ENCODE measurements at regions not wholly inside any gene's neighbourhood (a gene's known extent, or its start where the extent isn't known, plus 50 kb on each side); places are given as distances from the start of the nearest gene placed in this dataset.
"Not testable (repeated sequence)": the region's sequence is repeated elsewhere in the genome, so short reads cannot be mapped to it uniquely, and the experiment has no call there.

DNA sequence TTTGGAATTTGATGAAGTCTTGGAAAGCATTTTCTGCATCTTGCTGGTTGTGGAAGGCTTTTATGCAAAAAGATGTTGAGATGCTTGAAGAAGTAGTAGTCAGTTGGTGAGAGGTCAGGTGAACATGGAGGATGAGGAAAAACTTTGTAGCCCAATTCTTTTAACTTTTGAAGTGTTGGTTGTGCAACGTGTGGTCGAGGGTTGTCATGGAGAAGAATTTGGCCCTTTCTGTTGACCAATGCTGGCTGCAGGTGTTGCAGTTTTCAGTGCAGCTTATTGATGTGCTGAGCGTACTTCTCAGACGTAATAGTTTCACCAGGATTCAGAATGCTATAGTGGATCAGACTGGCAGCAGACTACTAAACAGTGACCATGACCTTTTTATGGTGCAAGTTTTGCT lies 508.4 kb upstream of the MAP2 start (continued):
- TF ChIP-seq, protein P1, sequence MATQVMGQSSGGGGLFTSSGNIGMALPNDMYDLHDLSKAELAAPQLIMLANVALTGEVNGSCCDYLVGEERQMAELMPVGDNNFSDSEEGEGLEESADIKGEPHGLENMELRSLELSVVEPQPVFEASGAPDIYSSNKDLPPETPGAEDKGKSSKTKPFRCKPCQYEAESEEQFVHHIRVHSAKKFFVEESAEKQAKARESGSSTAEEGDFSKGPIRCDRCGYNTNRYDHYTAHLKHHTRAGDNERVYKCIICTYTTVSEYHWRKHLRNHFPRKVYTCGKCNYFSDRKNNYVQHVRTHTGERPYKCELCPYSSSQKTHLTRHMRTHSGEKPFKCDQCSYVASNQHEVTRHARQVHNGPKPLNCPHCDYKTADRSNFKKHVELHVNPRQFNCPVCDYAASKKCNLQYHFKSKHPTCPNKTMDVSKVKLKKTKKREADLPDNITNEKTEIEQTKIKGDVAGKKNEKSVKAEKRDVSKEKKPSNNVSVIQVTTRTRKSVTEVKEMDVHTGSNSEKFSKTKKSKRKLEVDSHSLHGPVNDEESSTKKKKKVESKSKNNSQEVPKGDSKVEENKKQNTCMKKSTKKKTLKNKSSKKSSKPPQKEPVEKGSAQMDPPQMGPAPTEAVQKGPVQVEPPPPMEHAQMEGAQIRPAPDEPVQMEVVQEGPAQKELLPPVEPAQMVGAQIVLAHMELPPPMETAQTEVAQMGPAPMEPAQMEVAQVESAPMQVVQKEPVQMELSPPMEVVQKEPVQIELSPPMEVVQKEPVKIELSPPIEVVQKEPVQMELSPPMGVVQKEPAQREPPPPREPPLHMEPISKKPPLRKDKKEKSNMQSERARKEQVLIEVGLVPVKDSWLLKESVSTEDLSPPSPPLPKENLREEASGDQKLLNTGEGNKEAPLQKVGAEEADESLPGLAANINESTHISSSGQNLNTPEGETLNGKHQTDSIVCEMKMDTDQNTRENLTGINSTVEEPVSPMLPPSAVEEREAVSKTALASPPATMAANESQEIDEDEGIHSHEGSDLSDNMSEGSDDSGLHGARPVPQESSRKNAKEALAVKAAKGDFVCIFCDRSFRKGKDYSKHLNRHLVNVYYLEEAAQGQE (IDR thresholded peaks at IDR 0.05; ENCODE audit: low read depth, low read length), result no peak
- TF ChIP-seq RAD21 (IDR thresholded peaks at IDR 0.05; ENCODE audit: low read length), result no peak
- TF ChIP-seq FOSL2 (IDR thresholded peaks at IDR 0.05; ENCODE audit: borderline replicate concordance, low read depth), result no peak

- no peak for DNase-seq
- Histone ChIP-seq H3F3A (replicated peaks; ENCODE audit: insufficient read depth) (no peaks in the 10 kb centered on the region), H3K4me2 (no peak overlapping the region), H3K36me3 (replicated peaks in 1 of 2; ENCODE audit: control insufficient read depth in 1 of 2, insufficient read depth in 2 of 2, low read length in 1 of 2) (no peaks in the 10 kb centered on the region), H2AFZ (ENCODE audit: low read depth) (no peak overlapping the region), H4K20me1 (ENCODE audit: insufficient read depth) (no peaks in the 10 kb centered on the region), H3K27ac (ENCODE audit: low read depth in 2 of 2, low read length in 1 of 2) (no peak overlapping the region), H3K9ac (no peak overlapping the region), H3K9me2 (no peaks in the 10 kb centered on the region), H3K27me3 (ENCODE audit: insufficient read depth) (no peaks in the 10 kb centered on the region), H3K9me3 (no peaks in the 10 kb centered on the region), H3K79me2 (ENCODE audit: insufficient read depth) (no peaks in the 10 kb centered on the region), H3K4me3 (ENCODE audit: low read depth in 2 of 2, low read length in 1 of 2) (no peak overlapping the region), H3K4me1 (ENCODE audit: control insufficient read depth in 1 of 2, insufficient read depth in 2 of 2, low read depth in 1 of 2, low read length in 1 of 2) (no peaks in the 10 kb centered on the region)
- TF ChIP-seq ELF1 (IDR thresholded peaks at IDR 0.05) (no peak), FOXM1 (IDR thresholded peaks at IDR 0.05; ENCODE audit: low read depth) (no peak), GABPA (IDR thresholded peaks at IDR 0.05; ENCODE audit: low read depth) (no peak), SIN3A (IDR thresholded peaks at IDR 0.05; ENCODE audit: borderline replicate concordance, low read depth, low read length) (no peak), TCF12 (IDR thresholded peaks at IDR 0.05) (no peak), NRF1 (IDR thresholded peaks at IDR 0.05; ENCODE audit: low read depth, low read length) (no peak), MXI1 (IDR thresholded peaks at IDR 0.05; ENCODE audit: low read depth, low read length) (no peak), USF2 (IDR thresholded peaks at IDR 0.05; ENCODE audit: borderline replicate concordance, low read depth, low read length) (no peak), PBX3 (IDR thresholded peaks at IDR 0.05) (no peak), ZBTB33 (IDR thresholded peaks at IDR 0.05; ENCODE audit: borderline replicate concordance, low read depth) (no peak), RXRA (IDR thresholded peaks at IDR 0.05; ENCODE audit: borderline replicate concordance, low read depth) (no peak), TAF1 (IDR thresholded peaks at IDR 0.05; ENCODE audit: borderline replicate concordance, low read depth, low read length) (no peak), JUND (IDR thresholded peaks at IDR 0.05) (no peak), RAD21 (IDR thresholded peaks at IDR 0.05; ENCODE audit: low read length) (no peak)
- TF ChIP-seq, protein P1 (IDR thresholded peaks at IDR 0.05; ENCODE audit: low read depth, low read length), result no peak
- CTCF ChIA-PET, result no interaction called here
- 7% methylated on average over 2 of the region's 2 CpGs for WGBS (ENCODE audit: low lambda C conversion rate)
- POLR2A ChIA-PET, result no interaction called here
Observed at GRCh38 chr2:208916881-208917280, 507.0 kb upstream of the MAP2 start.

DNA sequence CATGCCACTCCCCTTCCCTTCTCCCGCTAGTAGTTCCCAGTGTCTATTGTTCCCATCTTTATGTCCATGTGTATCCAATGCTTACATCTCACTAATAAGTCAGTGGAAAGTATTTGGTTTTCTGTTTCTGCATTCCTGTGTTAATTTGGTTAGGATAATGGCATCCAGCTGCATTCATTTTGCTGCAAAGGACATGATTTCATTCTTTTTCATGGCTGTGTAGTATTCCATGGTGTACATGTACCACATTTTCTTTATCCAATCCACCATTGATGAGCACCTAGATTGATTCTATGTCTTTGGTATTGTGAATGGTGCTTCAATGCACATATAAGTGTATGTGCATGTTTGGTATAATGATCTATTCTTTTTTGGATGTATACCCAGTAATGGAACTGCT lies 502.5 kb upstream of the MAP2 start:
- not testable (repeated sequence) for DNase-seq

More for the DNA sequence above, 502.5 kb upstream of the MAP2 start:
- H4K20me1 ChIP-seq (ENCODE audit: insufficient read depth); H3K9ac ChIP-seq; H3F3A ChIP-seq (replicated peaks; ENCODE audit: insufficient read depth); H3K27ac ChIP-seq (ENCODE audit: low read depth in 2 of 2, low read length in 1 of 2); H3K9me2 ChIP-seq; H3K79me2 ChIP-seq (ENCODE audit: insufficient read depth); H3K27me3 ChIP-seq (ENCODE audit: insufficient read depth); H2AFZ ChIP-seq (ENCODE audit: low read depth); H3K4me1 ChIP-seq (ENCODE audit: control insufficient read depth in 1 of 2, insufficient read depth in 2 of 2, low read depth in 1 of 2, low read length in 1 of 2); H3K4me2 ChIP-seq; CTCF ChIA-PET; H3K9me3 ChIP-seq; H3K36me3 ChIP-seq (replicated peaks in 1 of 2; ENCODE audit: control insufficient read depth in 1 of 2, insufficient read depth in 2 of 2, low read length in 1 of 2); H3K4me3 ChIP-seq (ENCODE audit: low read depth in 2 of 2, low read length in 1 of 2); POLR2A ChIA-PET: not testable (repeated sequence)
- 73% methylated on average over 1 of the region's 1 CpG for WGBS (ENCODE audit: low lambda C conversion rate)

All from SK-N-SH (cell line).